GM13976 (cell line): ENCODE measurements at regions not wholly inside any gene's neighbourhood (a gene's known extent, or its start where the extent isn't known, plus 50 kb on each side); places are given as distances from the start of the nearest gene placed in this dataset.

Experiments
- DNase-seq: peaks from one replicate; pipeline ENCODE4 v3.0.0; 2012; ENCODE audit warnings: low spot score
- in situ Hi-C: fragments of 300-500 bp; cut with MboI; formaldehyde crosslinking; loops from one replicate; pipeline ENCODE4 v1.12.0; 2022; ENCODE audit warnings: low sequenced_read_pairs, mixed read lengths, inconsistent platforms; ENCODE audit not compliant: unreplicated experiment
- TF ChIP-seq, protein P1 (sequence below): IDR thresholded peaks from 2 replicates; pipeline ENCODE4 v1.5.1; 2012; ENCODE audit warnings: borderline replicate concordance, mild to moderate bottlenecking; ENCODE audit not compliant: insufficient read depth; ENCODE audit errors: extremely low read depth, missing control alignments, control extremely low read depth

DNA sequence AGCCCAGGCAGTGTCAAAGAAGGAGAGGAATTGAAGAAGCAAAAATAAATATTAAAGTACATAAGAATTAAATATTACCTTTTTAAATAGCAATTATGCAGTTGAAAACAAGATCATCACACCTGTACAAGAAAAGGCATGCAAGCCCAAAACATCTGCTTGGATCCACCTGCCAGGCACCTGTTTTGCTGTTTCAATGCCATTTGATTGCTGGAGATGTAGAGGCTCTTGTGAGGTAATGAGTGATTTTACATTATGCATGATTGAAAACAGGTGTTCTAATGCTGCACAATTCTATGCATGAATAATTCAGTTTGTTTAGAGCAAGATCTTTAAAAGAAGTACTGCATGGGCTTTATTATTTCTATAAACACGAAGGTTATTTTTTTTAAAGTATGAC lies 700.6 kb upstream of the ZEB2 start:
- no peak for DNase-seq
- in situ Hi-C loops = no loop called here
- TF ChIP-seq, protein P1, sequence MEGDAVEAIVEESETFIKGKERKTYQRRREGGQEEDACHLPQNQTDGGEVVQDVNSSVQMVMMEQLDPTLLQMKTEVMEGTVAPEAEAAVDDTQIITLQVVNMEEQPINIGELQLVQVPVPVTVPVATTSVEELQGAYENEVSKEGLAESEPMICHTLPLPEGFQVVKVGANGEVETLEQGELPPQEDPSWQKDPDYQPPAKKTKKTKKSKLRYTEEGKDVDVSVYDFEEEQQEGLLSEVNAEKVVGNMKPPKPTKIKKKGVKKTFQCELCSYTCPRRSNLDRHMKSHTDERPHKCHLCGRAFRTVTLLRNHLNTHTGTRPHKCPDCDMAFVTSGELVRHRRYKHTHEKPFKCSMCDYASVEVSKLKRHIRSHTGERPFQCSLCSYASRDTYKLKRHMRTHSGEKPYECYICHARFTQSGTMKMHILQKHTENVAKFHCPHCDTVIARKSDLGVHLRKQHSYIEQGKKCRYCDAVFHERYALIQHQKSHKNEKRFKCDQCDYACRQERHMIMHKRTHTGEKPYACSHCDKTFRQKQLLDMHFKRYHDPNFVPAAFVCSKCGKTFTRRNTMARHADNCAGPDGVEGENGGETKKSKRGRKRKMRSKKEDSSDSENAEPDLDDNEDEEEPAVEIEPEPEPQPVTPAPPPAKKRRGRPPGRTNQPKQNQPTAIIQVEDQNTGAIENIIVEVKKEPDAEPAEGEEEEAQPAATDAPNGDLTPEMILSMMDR = no peak

DNA sequence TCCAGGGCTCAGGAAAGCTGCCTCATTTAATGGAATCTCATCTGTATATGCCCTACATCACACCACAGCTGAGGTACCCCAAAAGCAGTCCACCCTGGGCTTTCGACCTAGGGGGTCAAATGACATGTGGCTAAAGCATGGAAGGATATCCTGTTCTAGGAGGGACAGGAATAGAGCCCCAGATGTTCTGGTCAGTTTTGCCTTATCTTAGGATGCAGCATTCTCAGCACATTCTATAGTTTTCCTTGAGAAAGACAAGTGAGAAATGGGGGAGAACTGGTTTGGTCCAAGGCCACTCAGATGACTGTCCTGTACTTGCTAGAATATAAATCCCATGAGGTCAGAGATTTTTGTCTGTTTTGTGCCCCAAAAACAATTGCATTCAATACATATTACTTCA lies 688.0 kb upstream of the ZEB2 start:
- TF ChIP-seq, protein P1 = no peak
- in situ Hi-C loops = no loop called here
- DNase-seq = no peak

DNA sequence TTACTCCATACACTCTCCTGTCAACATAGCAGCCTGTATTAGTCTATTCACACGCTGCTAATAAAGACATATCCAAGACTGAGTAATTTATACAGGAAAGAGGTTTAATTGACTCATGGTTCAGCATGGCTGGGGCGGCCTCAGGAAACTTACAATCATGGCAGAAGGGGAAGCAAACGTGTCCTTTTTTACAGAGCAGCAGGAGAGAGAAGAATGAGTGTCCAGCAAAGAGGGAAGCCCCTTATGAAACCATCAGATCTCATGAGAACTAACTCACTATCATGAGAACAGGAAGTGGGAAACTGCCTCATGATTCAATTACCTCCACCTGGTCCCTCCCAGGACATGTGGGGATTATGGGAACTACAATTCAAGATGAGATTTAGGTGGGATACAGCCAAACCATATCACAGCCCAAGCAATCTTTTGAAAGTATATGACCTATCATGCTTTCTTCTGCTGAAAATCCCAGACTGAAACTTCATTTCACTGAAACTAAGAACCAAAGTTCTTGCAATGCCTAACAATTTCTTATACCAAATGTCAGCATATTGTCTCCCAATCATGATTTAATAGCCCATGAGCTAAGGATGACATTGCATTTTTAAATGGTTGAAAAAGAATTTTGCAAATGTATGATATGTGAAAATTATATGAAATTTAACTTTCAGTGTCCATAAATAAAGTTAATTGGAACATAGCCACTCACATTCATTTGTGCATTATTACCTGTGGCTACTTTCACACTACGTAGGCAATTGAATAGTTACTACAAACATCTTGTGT lies 686.8 kb upstream of the ZEB2 start:
- TF ChIP-seq, protein P1 = no peak
- no peak for DNase-seq
- in situ Hi-C loops = no loop called here

DNA sequence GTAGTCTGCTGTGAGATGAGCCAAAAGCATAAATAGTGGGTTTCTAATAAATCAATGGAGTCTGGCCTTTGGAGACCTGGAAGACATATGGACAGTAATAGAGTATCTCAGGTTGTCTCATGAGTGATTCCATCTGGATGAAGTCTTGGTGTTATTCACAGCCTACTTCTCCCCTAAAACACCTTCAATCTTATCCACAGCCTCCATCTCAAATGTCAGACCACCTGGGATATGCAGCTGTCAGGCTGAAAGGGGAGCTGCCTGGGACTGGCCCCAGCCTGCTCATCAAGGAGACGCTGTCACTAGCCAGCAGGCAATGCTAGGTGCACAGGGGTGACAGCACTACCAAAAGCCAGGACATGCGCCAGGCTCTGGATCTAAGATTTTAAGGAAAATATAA lies 684.0 kb upstream of the ZEB2 start:
- in situ Hi-C loops = no loop called here
- no peak for DNase-seq
- TF ChIP-seq, protein P1 = no peak

DNA sequence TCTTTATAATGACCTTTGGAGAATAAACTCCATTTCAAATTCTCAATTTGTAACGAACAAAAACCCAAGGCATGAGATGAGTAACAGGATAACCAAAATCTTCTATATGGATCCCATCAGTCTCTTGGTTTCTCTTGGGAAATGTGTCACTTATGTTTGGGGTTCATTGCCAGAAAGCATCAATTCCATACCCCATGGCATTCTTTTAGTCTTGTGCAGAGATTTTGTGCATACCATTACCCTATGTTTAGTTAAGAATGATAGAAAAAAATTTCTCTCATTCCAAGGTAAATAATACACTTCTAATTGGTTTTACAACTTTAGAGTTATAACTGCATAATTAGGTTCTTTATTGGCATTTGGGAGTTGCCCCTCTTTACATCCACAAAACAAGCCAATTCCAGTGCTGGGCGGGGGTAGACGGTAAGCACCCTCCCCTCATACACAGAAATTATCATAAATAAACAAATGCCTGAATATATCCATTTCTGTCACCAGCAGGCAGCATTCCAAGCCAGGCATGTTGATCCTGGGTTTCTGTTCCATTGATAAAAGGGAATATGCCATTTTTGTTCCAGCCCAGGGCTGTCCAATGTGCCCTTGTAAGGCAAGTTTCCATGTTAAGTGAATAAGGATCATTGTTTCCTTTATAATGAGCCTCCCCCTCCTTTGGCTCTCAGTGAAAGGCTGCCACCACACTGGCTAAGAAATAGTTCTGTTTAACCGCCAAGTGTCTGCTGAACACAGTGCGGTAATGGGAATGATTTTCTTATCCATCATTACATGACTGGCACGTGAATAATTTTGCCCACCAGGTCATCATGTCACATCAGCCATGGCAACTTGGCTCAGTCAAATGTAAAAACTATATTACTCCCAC lies 680.1 kb upstream of the ZEB2 start:
- DNase-seq = no peak
- TF ChIP-seq, protein P1 = no peak
- in situ Hi-C loops = no loop called here

DNA sequence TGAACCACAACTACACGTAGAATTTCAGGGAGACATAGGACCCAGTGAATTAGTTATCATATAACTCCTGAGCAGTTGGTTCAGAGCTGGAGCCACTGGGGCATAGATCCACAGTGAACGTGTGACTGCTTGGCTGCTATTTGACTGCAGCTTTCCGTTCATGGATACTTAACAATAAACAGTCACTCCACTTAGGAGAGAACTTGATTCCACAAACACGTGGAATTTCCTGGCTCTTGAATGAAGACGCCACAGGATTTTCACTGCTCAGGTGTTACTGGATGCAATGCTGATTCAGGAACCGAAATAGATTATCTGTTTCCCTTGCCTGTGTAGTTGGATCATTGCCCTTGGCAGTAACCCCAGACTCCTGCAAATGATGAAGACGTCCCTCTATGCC lies 679.1 kb upstream of the ZEB2 start:
- DNase-seq = no peak
- in situ Hi-C loops = no loop called here
- TF ChIP-seq, protein P1 = no peak
